Gastrocnemius medialis (tissue), 4 donors: ENCODE measurements at regions not wholly inside any gene's neighbourhood (a gene's known extent, or its start where the extent isn't known, plus 50 kb on each side); places are given as distances from the start of the nearest gene placed in this dataset.

ENCODE experiments used
- ATAC-seq, 2 donors: fragments of 150-250 bp; one replicate each; pipeline ENCODE4 v1.9.1; 2016
- DNase-seq, 2 donors: peaks; one replicate each; pipeline ENCODE4 v3.0.0-alpha.2; 2019
- H3K27ac ChIP-seq, 4 donors: fragments of 200-600 bp; sonication (generic); 1 replicate in 1 of 4; 2 replicates in 3 of 4; pipeline ENCODE4 v1.5.1; 2016 to 2018; ENCODE audit warnings: mild to moderate bottlenecking in 2 of 4, moderate library complexity in 1 of 4
- H3K27me3 ChIP-seq, 3 donors: fragments of 200-600 bp; sonication (generic) in 2 of 3; 1 replicate in 1 of 3; 2 replicates in 2 of 3; pipeline versions ENCODE4 v1.5.1 to v1.6.0; 2016 to 2019; ENCODE audit warnings: mild to moderate bottlenecking in 1 of 3, moderate library complexity in 1 of 3
- H3K36me3 ChIP-seq, 2 donors: fragments of 200-600 bp; sonication (generic) in 1 of 2; one replicate each; pipeline ENCODE4 v1.5.1; 2017 to 2018
- H3K4me1 ChIP-seq, 2 donors: fragments of 200-600 bp; sonication (generic) in 1 of 2; one replicate each; pipeline ENCODE4 v1.5.1; 2016 to 2017; ENCODE audit warnings: mild to moderate bottlenecking in 2 of 2
- H3K4me3 ChIP-seq, 4 donors: fragments of 200-600 bp; sonication (generic) in 3 of 4; 1 replicate in 1 of 4; 2 replicates in 3 of 4; pipeline ENCODE4 v1.5.1; 2016 to 2019; ENCODE audit warnings: mild to moderate bottlenecking in 2 of 4
- H3K9me3 ChIP-seq, 3 donors: fragments of 200-600 bp; sonication (generic) in 2 of 3; 1 replicate in 1 of 3; 2 replicates in 2 of 3; pipeline ENCODE4 v1.5.1; 2016 to 2019
- CTCF ChIP-seq, 5 experiments: fragments of 450-650 bp in 3 of 5; fragments of 200-600 bp in 2 of 5; sonication (generic) in 2 of 5; IDR thresholded peaks in 4 of 5; conservative IDR thresholded peaks in 1 of 5; 1 replicate in 4 of 5; 2 replicates in 1 of 5; pipeline ENCODE4 v1.5.1; 2016 to 2019; ENCODE audit warnings: antibody characterized with exemption in 5 of 5, mild to moderate bottlenecking in 3 of 5, moderate library complexity in 3 of 5
- POLR2A ChIP-seq, 2 donors: fragments of 450-650 bp; IDR thresholded peaks; one replicate each; pipeline ENCODE4 v1.6.1; 2017; ENCODE audit warnings: antibody characterized with exemption in 2 of 2, mild to moderate bottlenecking in 2 of 2, moderate library complexity in 2 of 2
- in situ Hi-C, 4 donors: fragments of 200-750 bp; cut with MboI; loops; one replicate each; pipeline versions ENCODE4 v1.15.0 to v1.8.0; 2017; ENCODE audit warnings: low sequenced_read_pairs in 4 of 4
- intact Hi-C: fragments of 100-400 bp; cut with DNase I; formaldehyde crosslinking; loops from one replicate; pipeline ENCODE4 v1.15.1; 2023; ENCODE audit warnings: low total_unique reads

GRCh38 chr16:86432691-86433090 is 77.6 kb upstream of the FOXF1 start:
- intact Hi-C loops: no loop called here
- Histone ChIP-seq H3K4me1 (no peaks in the 10 kb centered on the region), H3K4me3 (no peak overlapping the region), H3K9me3 (no peaks in the 10 kb centered on the region), H3K27ac (no peak overlapping the region), H3K36me3 (no peaks in the 10 kb centered on the region), H3K27me3 (peaks cover 0 to 19% (median 11%) of the 10 kb centered on the region in 3 donors)
- TF ChIP-seq CTCF (IDR thresholded peaks at IDR 0.05 in 4 of 5, conservative IDR thresholded peaks at IDR 0.05 in 1 of 5): no peak
- ATAC-seq (no peak), DNase-seq (no peak)
- in situ Hi-C loops: no loop called here

GRCh38 chr16:86436466-86437185 is 73.7 kb upstream of the FOXF1 start:
- DNase-seq (no peak), ATAC-seq (no peak)
- TF ChIP-seq POLR2A (IDR thresholded peaks at IDR 0.05) (no peak), CTCF (IDR thresholded peaks at IDR 0.05 in 4 of 5, conservative IDR thresholded peaks at IDR 0.05 in 1 of 5) (no peak)
- H3K4me1 ChIP-seq: no peaks in the 10 kb centered on the region
- no peak overlapping the region for H3K27ac ChIP-seq
- H3K27me3 ChIP-seq: peaks cover 0 to 21% (median 11%) of the 10 kb centered on the region in 3 donors
- no peaks in the 10 kb centered on the region for H3K9me3 ChIP-seq
- no peaks in the 10 kb centered on the region for H3K36me3 ChIP-seq
- intact Hi-C loops: no loop called here
- H3K4me3 ChIP-seq: no peak overlapping the region
- in situ Hi-C loops: no loop called here

- intact Hi-C loops: no loop called here
- in situ Hi-C loops: no loop called here
Observed at GRCh38 chr16:86437348-86437747, 73.0 kb upstream of the FOXF1 start.

GRCh38 chr16:86442703-86443102 is 67.6 kb upstream of the FOXF1 start:
- DNase-seq: no peak
- no peaks in the 10 kb centered on the region for H3K36me3 ChIP-seq
- no peaks in the 10 kb centered on the region for H3K4me1 ChIP-seq
- intact Hi-C loops (no loop called here), in situ Hi-C loops (no loop called here)
- peaks cover 11 to 27% (median 15%) of the 10 kb centered on the region in 3 donors for H3K27me3 ChIP-seq
- ATAC-seq: no peak
- TF ChIP-seq CTCF (IDR thresholded peaks at IDR 0.05 in 4 of 5, conservative IDR thresholded peaks at IDR 0.05 in 1 of 5): no peak
- no peak for TF ChIP-seq POLR2A (IDR thresholded peaks at IDR 0.05)
- no peak overlapping the region for H3K4me3 ChIP-seq
- H3K9me3 ChIP-seq: no peaks in the 10 kb centered on the region
- H3K27ac ChIP-seq: no peak overlapping the region

More at GRCh38 chr16:86437348-86437747, 73.0 kb upstream of the FOXF1 start:
- DNase-seq: no peak
- TF ChIP-seq CTCF (IDR thresholded peaks at IDR 0.05 in 4 of 5, conservative IDR thresholded peaks at IDR 0.05 in 1 of 5): no peak
- TF ChIP-seq POLR2A (IDR thresholded peaks at IDR 0.05): no peak
- H3K4me3 ChIP-seq: no peak overlapping the region
- no peaks in the 10 kb centered on the region for H3K9me3 ChIP-seq
- H3K27me3 ChIP-seq: peaks cover 0 to 23% (median 7%) of the 10 kb centered on the region in 3 donors
- ATAC-seq: no peak
- H3K36me3 ChIP-seq: no peaks in the 10 kb centered on the region
- no peak overlapping the region for H3K27ac ChIP-seq
- H3K4me1 ChIP-seq: no peaks in the 10 kb centered on the region
